GM08714 (cell line): ENCODE measurements at regions not wholly inside any gene's neighbourhood (a gene's known extent, or its start where the extent isn't known, plus 50 kb on each side); places are given as distances from the start of the nearest gene placed in this dataset.

Experiments used
- H3K4me3 ChIP-seq: fragments of 200-500 bp; sonication (Bioruptor generic); 2 replicates; pipeline ENCODE4 v1.5.1; 2014; ENCODE audit warnings: mild to moderate bottlenecking, low read length, inconsistent platforms
- ZNF274 ChIP-seq: IDR thresholded peaks from 2 replicates; pipeline ENCODE4 v1.6.1; 2012; ENCODE audit warnings: mild to moderate bottlenecking, low read depth, low read length

DNA sequence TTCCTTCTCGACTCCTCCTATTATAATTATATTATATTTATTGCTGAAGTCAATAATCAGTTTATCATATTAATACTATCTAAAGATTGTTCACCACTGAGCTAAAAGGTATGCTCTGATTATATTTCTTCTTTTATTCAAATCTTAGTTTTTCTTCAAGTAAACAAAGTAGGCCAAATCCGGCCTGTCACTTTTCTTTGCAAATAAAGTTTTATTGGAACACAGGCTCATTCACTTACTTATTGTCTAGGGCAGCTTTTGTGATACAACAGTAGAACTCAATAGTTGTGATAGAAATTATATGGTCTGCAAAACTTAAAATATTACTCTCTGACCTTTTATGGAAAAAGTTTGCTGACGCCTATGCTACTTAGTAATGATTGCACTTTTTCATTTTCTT is 92.4 kb upstream of the DNAJC19 start:
- TF ChIP-seq ZNF274: no peak

DNA sequence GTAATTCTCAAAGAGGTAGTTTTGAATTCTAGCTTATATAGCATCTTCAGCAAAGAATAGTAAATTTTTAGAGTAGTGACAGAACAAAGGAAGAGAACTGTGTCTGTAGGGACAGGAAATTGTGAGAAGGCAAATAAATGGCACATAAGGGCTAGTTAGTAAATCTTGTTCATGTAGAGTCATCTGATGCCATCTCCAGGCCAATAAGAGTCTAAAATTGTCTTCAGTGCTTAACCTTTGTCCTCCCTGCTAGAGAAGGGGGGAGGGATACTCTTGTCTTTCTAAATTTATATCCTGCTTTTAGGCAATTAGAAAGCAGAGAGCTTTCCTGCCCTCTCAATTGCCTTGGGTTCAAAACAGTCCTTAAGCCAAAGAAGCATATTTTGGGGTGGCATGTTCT is 87.0 kb upstream of the DNAJC19 start:
- TF ChIP-seq ZNF274: no peak
- H3K4me3 ChIP-seq: no peak overlapping the region

More for the DNA sequence above, 92.4 kb upstream of the DNAJC19 start:
- no peak overlapping the region for H3K4me3 ChIP-seq

DNA sequence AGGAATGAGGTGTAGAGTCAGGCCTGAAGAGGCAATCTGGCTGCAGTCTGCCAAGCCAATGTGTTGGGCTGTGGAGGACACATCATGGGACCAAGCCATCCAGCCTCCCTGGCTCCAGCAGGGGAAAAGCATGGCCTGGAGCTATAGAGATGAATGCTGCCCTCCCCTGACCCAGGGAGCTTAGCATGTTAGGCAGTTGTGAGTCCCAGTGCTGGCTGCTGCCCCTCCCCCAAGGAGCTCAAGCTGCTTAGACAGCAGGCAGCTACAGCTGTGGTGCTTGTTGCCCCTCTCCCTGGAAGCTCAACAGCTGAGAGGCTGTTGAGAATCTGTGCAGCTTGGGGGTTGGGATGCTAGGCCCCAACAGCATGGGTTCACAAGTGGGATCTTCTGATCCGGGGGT is 85.6 kb upstream of the DNAJC19 start:
- no peak for TF ChIP-seq ZNF274
- no peak overlapping the region for H3K4me3 ChIP-seq

DNA sequence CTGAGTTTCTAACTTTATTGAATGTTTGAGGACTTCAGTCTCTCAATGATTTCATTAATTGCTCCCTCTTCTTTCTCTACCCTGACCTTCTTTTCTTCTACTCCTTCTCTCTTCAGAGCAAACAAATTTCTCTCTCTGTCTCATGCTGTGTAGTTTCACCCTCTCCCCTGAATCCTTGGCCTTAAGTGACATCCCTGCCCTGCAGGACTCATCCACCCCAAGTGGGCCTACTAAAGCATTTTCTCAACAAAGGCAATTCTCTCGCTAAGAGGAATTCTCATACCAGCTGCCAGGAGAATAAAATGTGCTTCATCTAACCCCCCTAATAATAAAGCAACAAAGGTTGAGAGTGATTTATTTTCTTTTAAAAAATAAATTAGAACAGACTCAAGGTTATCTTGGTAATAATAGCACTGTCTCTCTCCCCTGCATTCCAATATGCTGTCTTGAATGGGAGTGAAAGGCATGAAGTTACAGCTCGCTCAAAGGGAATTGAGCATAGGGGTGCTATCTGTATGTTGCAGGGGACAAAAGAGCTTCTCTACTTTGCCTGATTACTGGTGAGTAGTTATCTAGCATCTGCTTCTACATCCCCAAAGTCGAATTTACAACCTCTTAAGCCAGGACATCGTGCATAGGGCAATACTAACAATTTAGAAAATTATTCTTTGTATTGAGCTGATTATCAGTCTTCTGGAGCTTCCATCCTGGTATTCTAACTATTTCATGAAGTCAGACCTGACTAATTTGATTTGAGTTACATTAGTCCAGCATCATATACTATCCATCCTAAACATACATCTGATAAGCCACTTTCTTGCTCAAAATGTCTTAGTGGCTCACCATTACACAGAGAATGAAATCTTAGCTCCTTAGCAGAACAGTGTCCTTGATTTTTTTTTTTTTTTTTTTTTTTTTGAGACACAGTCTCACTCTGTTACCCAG is 76.9 kb upstream of the DNAJC19 start:
- TF ChIP-seq ZNF274: no peak

DNA sequence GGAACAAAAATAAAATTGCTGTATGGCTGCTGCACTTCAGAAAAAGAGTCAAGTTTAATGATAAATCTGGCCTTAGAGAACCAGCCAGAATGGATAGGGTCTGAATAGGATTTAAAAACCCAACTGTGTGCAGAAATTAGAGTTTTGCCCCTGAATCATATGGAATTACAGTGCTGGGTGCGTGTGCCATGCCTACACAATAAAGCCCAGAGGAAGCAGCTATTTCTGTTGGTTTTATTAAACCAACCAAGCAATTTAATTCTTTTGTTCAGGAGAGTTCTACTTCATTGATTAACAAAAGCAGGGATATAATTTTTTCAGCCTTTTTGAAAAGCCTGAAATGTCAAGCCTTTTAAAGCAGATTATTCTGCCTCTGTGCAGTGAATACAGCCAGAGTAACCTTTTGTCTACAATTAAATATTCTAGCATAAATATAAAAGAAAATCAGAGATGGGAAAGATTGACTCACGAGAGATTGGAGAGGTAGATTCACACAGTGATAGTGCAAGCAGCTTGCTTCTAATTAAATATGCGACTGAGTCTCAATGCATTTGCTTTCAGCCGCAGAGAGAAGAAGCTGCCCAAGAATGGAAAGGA is 66.7 kb upstream of the DNAJC19 start:
- TF ChIP-seq ZNF274: no peak
- no peak overlapping the region for H3K4me3 ChIP-seq

More for the DNA sequence above, 76.9 kb upstream of the DNAJC19 start:
- H3K4me3 ChIP-seq: no peak overlapping the region

GRCh38 chr3:181054538-181054937 is 65.0 kb upstream of the DNAJC19 start:
- H3K4me3 ChIP-seq: no peak overlapping the region
- TF ChIP-seq ZNF274: no peak

- TF ChIP-seq ZNF274: no peak
- H3K4me3 ChIP-seq: no peak overlapping the region
Observed at GRCh38 chr3:181052256-181052655, 62.7 kb upstream of the DNAJC19 start.

DNA sequence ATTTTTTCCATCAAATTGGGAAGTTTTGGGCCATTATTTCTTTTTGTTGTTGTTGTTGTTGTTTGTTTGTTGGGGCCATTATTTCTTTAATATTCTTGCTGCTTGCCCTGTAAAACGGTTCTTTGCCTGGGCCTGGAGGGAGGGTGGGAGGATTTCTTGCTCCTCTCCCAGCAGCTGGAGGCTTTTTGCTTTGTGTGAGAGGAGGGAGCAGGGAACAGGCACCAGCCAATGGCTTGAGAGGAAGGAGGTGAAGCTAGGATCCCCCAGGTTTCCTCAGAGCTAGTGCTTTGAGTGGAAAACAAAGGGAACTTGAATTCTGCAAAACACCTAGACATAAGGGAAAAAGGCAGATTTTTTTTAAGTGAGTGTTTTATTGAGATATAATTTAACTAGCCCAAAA is 61.2 kb upstream of the DNAJC19 start:
- TF ChIP-seq ZNF274: no peak
- no peak overlapping the region for H3K4me3 ChIP-seq

DNA sequence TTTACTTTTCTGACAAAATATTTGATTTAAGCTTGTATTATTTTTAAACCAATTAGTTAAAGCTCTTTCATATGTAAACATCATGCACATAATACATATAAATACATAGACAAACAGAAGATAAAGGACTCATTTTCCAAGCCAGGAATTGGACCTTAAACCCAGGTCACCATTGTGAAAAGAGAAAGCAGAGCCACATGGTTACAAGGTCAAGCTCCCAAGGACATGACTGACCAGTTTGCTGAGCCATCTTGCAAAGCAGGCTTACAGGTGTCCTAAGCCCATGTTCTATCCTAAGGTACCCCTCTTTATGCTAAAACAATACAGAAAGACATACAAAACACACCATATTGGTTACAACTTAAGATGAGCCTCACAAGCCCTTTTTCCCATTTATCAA is 50.5 kb upstream of the DNAJC19 start:
- no peak overlapping the region for H3K4me3 ChIP-seq
- TF ChIP-seq ZNF274: no peak
